NT2/D1 (cell line): ENCODE measurements at regions not wholly inside any gene's neighbourhood (a gene's known extent, or its start where the extent isn't known, plus 50 kb on each side); places are given as distances from the start of the nearest gene placed in this dataset.

Experiments
- SUZ12 ChIP-seq: IDR thresholded peaks from 2 replicates; pipeline ENCODE4 v1.6.1; 2011; ENCODE audit not compliant: insufficient read length, insufficient read depth; ENCODE audit errors: extremely low read depth
- YY1 ChIP-seq: IDR thresholded peaks from 2 replicates; pipeline ENCODE4 v1.6.1; 2011; ENCODE audit not compliant: insufficient read length, insufficient read depth
- ZNF274 ChIP-seq: IDR thresholded peaks from 2 replicates; pipeline ENCODE4 v1.6.1; 2011; ENCODE audit warnings: mild to moderate bottlenecking, low read depth, low read length

- TF ChIP-seq YY1 (no peak), ZNF274 (no peak), SUZ12 (no peak)
These were observed 67.7 kb upstream of the SPTLC3 start for GRCh38 chr20:12941025-12941424.
